SH-SY5Y (cell line): ENCODE measurements at regions not wholly inside any gene's neighbourhood (a gene's known extent, or its start where the extent isn't known, plus 50 kb on each side); places are given as distances from the start of the nearest gene placed in this dataset.

Experiments used
- GATA2 ChIP-seq: IDR thresholded peaks from 2 replicates; pipeline ENCODE4 v1.6.1; 2011; ENCODE audit warnings: mild to moderate bottlenecking, low read depth, low read length
- GATA3 ChIP-seq: IDR thresholded peaks from 2 replicates; pipeline ENCODE4 v1.6.1; 2011; ENCODE audit warnings: low read depth, mild to moderate bottlenecking, low read length, moderate library complexity

- no peak for TF ChIP-seq GATA2
- TF ChIP-seq GATA3: no peak
These were observed 815.2 kb downstream of the QKI start for GRCh38 chr6:164229716-164230115.
